Spinal cord (tissue), 9 donors: ENCODE measurements at regions not wholly inside any gene's neighbourhood (a gene's known extent, or its start where the extent isn't known, plus 50 kb on each side); places are given as distances from the start of the nearest gene placed in this dataset.

Experiments used
- DNase-seq, 6 donors: peaks; one replicate each; pipeline versions ENCODE4 v3.0.0 to v3.0.0-alpha.2; 2013 to 2015; ENCODE audit warnings: low spot score in 6 of 6, low read depth in 4 of 6
- H3K27ac ChIP-seq: one replicate; pipeline ENCODE4 v1.5.1; 2013; ENCODE audit warnings: low read depth, low read length, control low read depth
- H3K27me3 ChIP-seq: one replicate; pipeline ENCODE4 v1.6.1; 2013; ENCODE audit warnings: low read length; ENCODE audit not compliant: control insufficient read depth, insufficient read depth
- H3K36me3 ChIP-seq: one replicate; pipeline ENCODE4 v1.6.1; 2013; ENCODE audit warnings: low read length; ENCODE audit not compliant: control insufficient read depth, insufficient read depth
- H3K4me1 ChIP-seq: one replicate; pipeline ENCODE4 v1.6.1; 2013; ENCODE audit warnings: low read length; ENCODE audit not compliant: control insufficient read depth, insufficient read depth
- H3K4me3 ChIP-seq: one replicate; pipeline ENCODE4 v1.5.1; 2013; ENCODE audit warnings: low read depth, low read length, control low read depth
- H3K9me3 ChIP-seq: one replicate; pipeline ENCODE4 v1.6.1; 2013; ENCODE audit warnings: low read length; ENCODE audit not compliant: control insufficient read depth, insufficient read depth
- WGBS: methylation state at CpG from one replicate; pipeline ENCODE4 v1.1.5; 2013; ENCODE audit warnings: missing lambda C conversion rate; ENCODE audit not compliant: insufficient coverage; 5-methylcytosine and 5-hydroxymethylcytosine counted together
- donor health status: healthy.

DNA sequence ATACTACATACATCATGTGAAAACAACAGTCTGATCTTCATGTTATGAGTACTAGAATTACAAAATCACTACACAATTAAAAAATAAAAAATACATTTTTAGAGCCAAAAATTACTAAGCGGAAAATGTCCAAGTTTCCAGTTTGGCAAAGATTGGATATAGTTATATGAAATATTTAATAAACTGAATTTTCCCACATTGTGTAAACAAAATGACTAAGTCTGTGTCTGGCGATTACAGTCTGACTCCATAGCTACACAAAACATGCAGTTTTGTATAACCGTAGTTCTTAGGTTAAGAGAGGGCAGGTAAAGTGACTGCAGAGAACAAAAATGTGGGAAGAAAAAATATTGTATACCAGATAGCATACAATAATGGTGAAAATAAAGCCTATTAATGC lies 59.2 kb upstream of the TMEM47 start:
- WGBS: no CpG with 5 or more reads among the region's 3 CpGs
- no peak for DNase-seq
- no peaks in the 10 kb centered on the region for H3K27me3 ChIP-seq
- no peaks in the 10 kb centered on the region for H3K4me1 ChIP-seq
- H3K36me3 ChIP-seq: no peaks in the 10 kb centered on the region
- H3K4me3 ChIP-seq: no peak overlapping the region
- no peak overlapping the region for H3K27ac ChIP-seq
- H3K9me3 ChIP-seq: no peaks in the 10 kb centered on the region

- Histone ChIP-seq H3K9me3 (no peaks in the 10 kb centered on the region), H3K27me3 (peaks cover 2% of the 10 kb centered on the region), H3K4me1 (no peaks in the 10 kb centered on the region), H3K36me3 (no peaks in the 10 kb centered on the region), H3K27ac (no peak overlapping the region), H3K4me3 (no peak overlapping the region)
- WGBS: 63% methylated on average over 1 of the region's 1 CpG
- DNase-seq: no peak
Observed at GRCh38 chrX:34734383-34734782, 77.3 kb upstream of the TMEM47 start.

DNA sequence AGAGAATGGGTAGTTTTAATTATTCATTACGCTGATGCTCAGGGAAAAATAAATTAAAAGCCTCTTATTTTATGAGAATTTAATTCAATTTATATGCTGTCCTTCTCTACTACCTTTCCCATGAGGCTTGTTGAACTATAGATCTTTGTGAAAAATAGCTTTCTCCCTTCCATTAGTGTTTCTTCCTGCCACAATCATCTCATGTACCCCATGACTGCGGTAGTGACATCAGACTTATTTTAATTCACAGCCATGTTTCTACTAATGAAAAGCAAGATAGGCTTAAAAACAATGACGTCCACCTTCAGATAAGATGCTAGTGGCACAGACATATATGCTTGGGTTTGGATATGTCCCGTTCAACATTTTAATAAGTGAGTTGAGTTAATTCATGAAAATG lies 87.4 kb upstream of the TMEM47 start:
- Histone ChIP-seq H3K4me3 (no peak overlapping the region), H3K9me3 (no peaks in the 10 kb centered on the region), H3K4me1 (no peaks in the 10 kb centered on the region), H3K36me3 (no peaks in the 10 kb centered on the region), H3K27me3 (peaks cover 4% of the 10 kb centered on the region), H3K27ac (no peak overlapping the region)
- no CpG with 5 or more reads among the region's 4 CpGs for WGBS
- DNase-seq: peak in 1 of 6 donors; percentile 1

DNA sequence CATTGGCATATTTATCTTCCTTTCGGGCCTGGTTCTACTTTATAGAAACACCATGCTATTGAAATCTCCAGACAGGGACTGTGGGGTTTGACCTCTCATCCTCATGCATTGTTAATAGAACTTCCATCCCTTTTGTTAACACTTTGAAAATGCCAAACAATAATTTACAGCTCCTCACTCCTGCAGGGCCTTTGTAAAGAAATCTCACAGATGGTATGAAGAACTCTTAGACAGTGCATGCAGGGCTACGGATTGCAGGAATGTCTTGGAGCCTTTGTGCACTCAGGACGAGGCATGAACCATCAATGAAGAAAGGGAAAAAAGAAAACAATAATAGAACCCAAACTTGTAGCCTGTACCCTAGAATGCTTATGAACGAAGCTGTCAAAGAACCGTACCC lies 92.8 kb upstream of the TMEM47 start:
- no peaks in the 10 kb centered on the region for H3K36me3 ChIP-seq
- DNase-seq: peak in 1 of 6 donors; percentile 1
- no peaks in the 10 kb centered on the region for H3K27me3 ChIP-seq
- no peak overlapping the region for H3K27ac ChIP-seq
- H3K9me3 ChIP-seq: no peaks in the 10 kb centered on the region
- no peaks in the 10 kb centered on the region for H3K4me1 ChIP-seq
- no peak overlapping the region for H3K4me3 ChIP-seq
- 60% methylated on average over 1 of the region's 5 CpGs for WGBS

- 29% methylated on average over 1 of the region's 2 CpGs for WGBS
- Histone ChIP-seq H3K36me3 (no peaks in the 10 kb centered on the region), H3K9me3 (no peaks in the 10 kb centered on the region), H3K4me3 (no peak overlapping the region), H3K27ac (no peak overlapping the region), H3K4me1 (no peaks in the 10 kb centered on the region), H3K27me3 (no peaks in the 10 kb centered on the region)
- no peak for DNase-seq
Observed at GRCh38 chrX:34764852-34765361, 107.8 kb upstream of the TMEM47 start.

GRCh38 chrX:34768290-34768689 lies 111.2 kb upstream of the TMEM47 start:
- H3K27me3 ChIP-seq: no peaks in the 10 kb centered on the region
- no peak overlapping the region for H3K4me3 ChIP-seq
- H3K36me3 ChIP-seq: no peaks in the 10 kb centered on the region
- H3K27ac ChIP-seq: no peak overlapping the region
- H3K9me3 ChIP-seq: no peaks in the 10 kb centered on the region
- H3K4me1 ChIP-seq: no peaks in the 10 kb centered on the region
- DNase-seq: peak in 1 of 6 donors; percentile 1
- no CpG with 5 or more reads among the region's 2 CpGs for WGBS

- WGBS: 86% methylated on average over 1 of the region's 1 CpG
Observed at GRCh38 chrX:34770511-34770910, 113.4 kb upstream of the TMEM47 start.

DNA sequence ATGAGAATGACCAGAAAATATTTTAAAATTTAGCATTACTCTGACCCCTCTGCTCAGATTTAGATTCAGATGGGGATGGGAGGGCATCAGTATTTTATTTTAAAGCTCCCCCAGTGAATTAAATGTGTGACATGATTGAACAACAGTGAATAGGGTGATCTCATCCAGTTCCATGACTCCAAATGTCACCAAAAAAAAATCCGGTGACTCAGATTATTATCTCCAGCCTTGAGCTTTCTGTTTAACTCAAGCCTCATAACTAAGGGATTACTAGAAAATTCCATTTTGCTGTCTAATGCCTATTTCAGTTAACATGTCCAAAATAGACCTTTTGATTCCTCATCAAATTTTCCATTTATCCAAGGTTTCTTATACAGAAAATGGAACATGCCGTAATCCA lies 121.8 kb upstream of the TMEM47 start:
- 82% methylated on average over 1 of the region's 2 CpGs for WGBS
- H3K4me1 ChIP-seq: no peaks in the 10 kb centered on the region
- H3K27ac ChIP-seq: no peak overlapping the region
- H3K4me3 ChIP-seq: no peak overlapping the region
- H3K27me3 ChIP-seq: no peaks in the 10 kb centered on the region
- H3K9me3 ChIP-seq: no peaks in the 10 kb centered on the region
- no peaks in the 10 kb centered on the region for H3K36me3 ChIP-seq
- no peak for DNase-seq

More at GRCh38 chrX:34770511-34770910, 113.4 kb upstream of the TMEM47 start:
- peak in 1 of 6 donors; percentile 6 for DNase-seq
- H3K27ac ChIP-seq: no peak overlapping the region
- H3K36me3 ChIP-seq: no peaks in the 10 kb centered on the region
- H3K4me3 ChIP-seq: no peak overlapping the region
- H3K9me3 ChIP-seq: no peaks in the 10 kb centered on the region
- no peaks in the 10 kb centered on the region for H3K4me1 ChIP-seq
- no peaks in the 10 kb centered on the region for H3K27me3 ChIP-seq

DNA sequence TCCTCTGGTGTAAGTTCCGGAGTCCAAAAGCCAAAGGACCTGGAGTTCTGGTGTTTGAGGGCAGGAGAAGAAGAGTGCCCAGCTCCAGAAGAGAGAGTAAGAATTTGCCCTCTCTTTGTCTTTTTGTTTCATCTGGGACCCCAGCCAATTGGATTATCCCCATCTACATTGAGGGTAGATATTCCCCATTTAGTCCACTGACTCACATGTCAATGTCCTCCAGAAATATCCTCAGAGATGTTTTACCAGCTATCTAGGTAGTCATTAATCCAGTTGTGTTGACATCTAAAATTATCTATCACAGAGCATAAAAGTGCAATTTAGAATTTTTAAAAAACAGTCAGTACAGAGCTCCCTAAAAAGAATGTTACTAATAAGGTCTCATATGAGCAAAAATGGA lies 132.9 kb upstream of the TMEM47 start:
- WGBS: 63% methylated on average over 1 of the region's 1 CpG
- Histone ChIP-seq H3K4me3 (no peak overlapping the region), H3K27ac (no peak overlapping the region), H3K9me3 (peaks cover 2% of the 10 kb centered on the region), H3K36me3 (no peaks in the 10 kb centered on the region), H3K4me1 (no peaks in the 10 kb centered on the region), H3K27me3 (no peaks in the 10 kb centered on the region)
- no peak for DNase-seq

GRCh38 chrX:34805951-34806350 lies 136.6 kb upstream of the FAM47B start:
- Histone ChIP-seq H3K9me3 (no peaks in the 10 kb centered on the region), H3K4me3 (no peak overlapping the region), H3K4me1 (no peaks in the 10 kb centered on the region), H3K27ac (no peak overlapping the region), H3K27me3 (no peaks in the 10 kb centered on the region), H3K36me3 (no peaks in the 10 kb centered on the region)
- DNase-seq: no peak
- 57% methylated on average over 1 of the region's 3 CpGs for WGBS
